NCI-H2107 treated with DMSO at 0.1 percent for 48 hours (cell line): ENCODE measurements at regions not wholly inside any gene's neighbourhood (a gene's known extent, or its start where the extent isn't known, plus 50 kb on each side); places are given as distances from the start of the nearest gene placed in this dataset.

Experiments used
- DNase-seq: peaks from one replicate; lab custom pipeline; 2025; ENCODE audit not compliant: unreplicated experiment; lab: John Stamatoyannopoulos, UW

DNA sequence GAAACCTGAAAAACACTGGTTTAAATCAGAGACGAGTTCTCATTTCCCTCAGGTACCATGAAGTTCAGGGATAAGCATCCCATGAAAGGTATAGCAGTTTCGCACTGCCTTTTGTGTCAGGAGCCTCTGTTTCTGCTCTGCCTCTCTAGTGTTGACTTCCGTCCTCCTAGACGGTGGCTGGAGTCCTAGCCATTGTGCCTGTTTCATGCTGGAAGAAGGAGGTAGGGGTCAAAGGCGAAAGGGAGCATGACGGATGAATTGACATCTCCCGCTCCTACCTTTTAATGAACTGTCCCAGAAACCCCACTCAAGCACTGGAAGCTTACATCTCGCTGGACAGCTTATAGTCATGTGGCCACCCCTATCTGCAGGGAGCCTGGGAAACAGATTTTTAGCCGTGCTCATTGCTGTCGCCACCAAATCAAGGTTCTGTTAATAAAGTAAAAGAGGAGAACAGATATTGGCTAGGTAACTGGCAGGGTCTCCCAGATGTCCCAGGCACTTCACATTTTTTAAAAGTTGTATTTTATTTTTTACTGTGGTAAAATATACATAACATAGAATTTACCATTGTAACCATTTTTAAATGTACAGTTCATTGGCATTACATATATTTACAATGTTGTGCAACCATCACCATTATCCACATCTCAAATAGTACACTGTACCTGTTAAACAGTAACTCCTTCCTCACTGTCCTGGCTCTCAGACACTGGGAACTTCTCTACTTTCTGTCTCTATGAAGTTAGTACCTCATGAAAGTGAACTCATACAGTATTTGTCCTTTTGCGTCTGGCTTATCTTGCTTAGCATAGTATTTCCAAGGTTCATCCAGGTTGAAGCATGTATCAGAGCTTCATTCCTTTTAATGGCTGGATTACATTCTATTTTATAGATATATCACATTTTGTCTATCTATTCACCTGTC lies 55.0 kb upstream of the CTLA4 start:
- DNase-seq, result no peak

DNA sequence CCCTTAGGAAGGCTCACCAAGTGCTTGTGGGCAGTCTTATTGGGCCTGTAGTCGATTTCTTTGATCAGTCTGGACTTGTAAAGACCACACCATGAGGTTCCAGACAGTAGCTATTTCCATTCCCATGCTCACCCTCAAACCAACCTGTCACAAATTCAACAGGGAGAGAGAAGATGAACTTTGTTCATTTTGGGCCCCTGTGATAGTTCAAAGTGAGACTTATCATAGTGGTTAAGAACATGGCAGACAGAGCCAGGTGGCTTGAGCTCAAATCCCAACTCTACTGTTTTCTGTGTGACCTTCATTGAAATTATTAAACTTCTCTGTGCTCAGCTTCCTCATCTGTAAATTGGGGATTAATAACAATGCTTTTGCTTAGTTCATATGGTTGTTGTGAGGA lies 53.9 kb upstream of the CTLA4 start:
- DNase-seq, result no peak

GRCh38 chr2:203814661-203815540 lies 52.7 kb upstream of the CTLA4 start:
- DNase-seq, result peak; percentile 84

GRCh38 chr2:203815541-203815898 lies 52.1 kb upstream of the CTLA4 start:
- no peak for DNase-seq

- no peak for DNase-seq
Observed at GRCh38 chr2:203817147-203817546, 50.4 kb upstream of the CTLA4 start.
